SK-N-SH (cell line): ENCODE measurements at regions not wholly inside any gene's neighbourhood (a gene's known extent, or its start where the extent isn't known, plus 50 kb on each side); places are given as distances from the start of the nearest gene placed in this dataset.

Source experiments
- CTCF ChIP-seq: fragments of 200-600 bp; sonication (generic); IDR thresholded peaks from 2 replicates; pipeline ENCODE4 v1.6.1; 2017; ENCODE audit warnings: antibody characterized with exemption, mild to moderate bottlenecking, moderate library complexity
- FOXM1 ChIP-seq: IDR thresholded peaks from 2 replicates; pipeline ENCODE4 v1.4.0; 2012; ENCODE audit warnings: low read depth, mild to moderate bottlenecking
- NRF1 ChIP-seq: IDR thresholded peaks from 2 replicates; pipeline ENCODE4 v1.6.1; 2012; ENCODE audit warnings: low read depth, mild to moderate bottlenecking, low read length
- POLR2AphosphoS5 ChIP-seq: IDR thresholded peaks from 2 replicates; pipeline ENCODE4 v1.6.1; 2012; ENCODE audit warnings: low read depth, low read length
- RFX5 ChIP-seq: IDR thresholded peaks from 2 replicates; pipeline ENCODE4 v1.6.1; 2012; ENCODE audit warnings: mild to moderate bottlenecking, improper control_type of control experiment, low read length
- USF2 ChIP-seq: fragments of 150-350 bp; IDR thresholded peaks from 2 replicates; pipeline ENCODE4 v1.6.1; 2017; ENCODE audit warnings: antibody characterized with exemption, low read length, low read depth, borderline replicate concordance

- TF ChIP-seq NRF1: no peak
- no peak for TF ChIP-seq FOXM1
- no peak for TF ChIP-seq CTCF
- no peak for TF ChIP-seq POLR2AphosphoS5
- no peak for TF ChIP-seq USF2
- no peak for TF ChIP-seq RFX5
Measured at GRCh38 chr6:88374553-88374952, 208.4 kb upstream of the CNR1 start.
